Inflammatory macrophage treated with lipopolysaccharide for 4 hours (primary cell): ENCODE measurements at regions not wholly inside any gene's neighbourhood (a gene's known extent, or its start where the extent isn't known, plus 50 kb on each side); places are given as distances from the start of the nearest gene placed in this dataset.
"Not testable (repeated sequence)": the region's sequence is repeated elsewhere in the genome, so short reads cannot be mapped to it uniquely, and the experiment has no call there.

Experiments
- DNase-seq: peaks from one replicate; pipeline ENCODE4 v3.0.0-alpha.2; 2020

DNA sequence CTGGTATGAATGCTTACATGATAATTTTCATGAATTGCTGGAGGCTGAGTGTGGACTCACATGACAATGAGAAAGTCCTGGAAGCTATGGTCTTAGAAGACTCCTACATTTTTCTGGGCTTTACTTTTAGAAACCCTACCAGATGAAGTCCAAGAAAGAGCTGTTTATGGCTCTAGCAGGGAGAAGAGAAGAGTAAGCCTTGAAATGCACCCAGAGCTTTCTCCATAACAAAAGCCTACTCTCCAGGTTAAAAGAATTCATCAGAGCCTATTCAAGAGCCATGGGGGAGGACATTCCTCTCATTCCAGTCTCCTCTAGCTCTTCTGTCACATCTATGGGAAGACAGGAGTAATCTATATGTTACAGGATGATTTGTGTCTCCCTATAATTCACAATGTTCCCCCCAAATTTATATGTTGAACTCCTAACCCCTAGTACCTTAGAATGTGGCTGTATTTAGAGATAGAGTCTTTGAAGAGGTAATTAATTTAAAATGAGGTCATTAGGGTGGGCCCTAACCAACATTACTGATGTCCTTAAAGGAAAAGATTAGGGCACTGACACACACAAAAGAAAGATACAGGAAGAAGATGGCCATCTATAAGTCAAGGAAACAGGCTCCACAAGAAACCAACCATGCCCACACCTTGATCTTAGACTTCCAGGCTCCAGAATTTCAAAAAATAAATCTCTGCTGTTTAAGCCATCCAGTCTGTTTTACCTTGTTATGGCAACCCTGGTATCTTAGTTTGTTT, 193.8 kb upstream of the PTER start:
- no peak for DNase-seq

DNA sequence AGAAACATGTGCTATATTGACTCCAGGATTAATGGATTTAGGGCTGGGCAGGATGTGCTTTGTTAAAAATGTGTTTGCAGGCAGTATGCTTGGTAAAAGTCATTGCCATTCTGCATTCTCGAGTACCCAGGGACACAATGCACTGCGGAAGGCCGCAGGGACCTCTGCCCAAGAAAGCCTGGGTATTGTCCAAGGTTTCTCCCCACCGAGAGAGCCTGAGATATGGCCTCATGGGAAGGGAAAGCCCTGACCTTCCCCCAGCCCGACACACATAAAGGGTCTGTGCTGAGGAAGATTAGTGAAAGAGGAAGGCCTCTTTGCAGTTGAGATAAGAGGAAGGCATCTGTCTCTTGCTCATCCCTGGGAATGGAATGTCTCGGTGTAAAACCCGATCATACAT, 186.7 kb upstream of the PTER start:
- not testable (repeated sequence) for DNase-seq

DNA sequence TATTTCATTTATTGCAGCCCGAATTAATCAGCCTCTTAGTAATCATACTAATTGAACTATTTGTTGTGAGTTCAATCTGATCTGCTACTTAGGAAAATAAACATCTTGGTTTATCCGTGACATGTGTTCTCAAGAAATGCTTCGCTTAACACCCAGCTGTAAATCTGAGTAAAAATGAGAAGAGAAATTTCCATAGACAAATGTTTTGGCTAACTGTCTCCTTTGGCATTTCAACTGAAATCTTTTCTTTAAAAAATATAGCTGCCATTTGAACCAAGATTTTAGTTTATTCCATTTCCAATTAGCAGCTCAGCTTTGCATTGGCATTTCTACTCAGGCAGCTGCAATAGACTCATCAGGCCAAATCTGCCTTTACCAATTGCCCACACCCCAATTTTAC, 180.5 kb upstream of the PTER start:
- DNase-seq: no peak

DNA sequence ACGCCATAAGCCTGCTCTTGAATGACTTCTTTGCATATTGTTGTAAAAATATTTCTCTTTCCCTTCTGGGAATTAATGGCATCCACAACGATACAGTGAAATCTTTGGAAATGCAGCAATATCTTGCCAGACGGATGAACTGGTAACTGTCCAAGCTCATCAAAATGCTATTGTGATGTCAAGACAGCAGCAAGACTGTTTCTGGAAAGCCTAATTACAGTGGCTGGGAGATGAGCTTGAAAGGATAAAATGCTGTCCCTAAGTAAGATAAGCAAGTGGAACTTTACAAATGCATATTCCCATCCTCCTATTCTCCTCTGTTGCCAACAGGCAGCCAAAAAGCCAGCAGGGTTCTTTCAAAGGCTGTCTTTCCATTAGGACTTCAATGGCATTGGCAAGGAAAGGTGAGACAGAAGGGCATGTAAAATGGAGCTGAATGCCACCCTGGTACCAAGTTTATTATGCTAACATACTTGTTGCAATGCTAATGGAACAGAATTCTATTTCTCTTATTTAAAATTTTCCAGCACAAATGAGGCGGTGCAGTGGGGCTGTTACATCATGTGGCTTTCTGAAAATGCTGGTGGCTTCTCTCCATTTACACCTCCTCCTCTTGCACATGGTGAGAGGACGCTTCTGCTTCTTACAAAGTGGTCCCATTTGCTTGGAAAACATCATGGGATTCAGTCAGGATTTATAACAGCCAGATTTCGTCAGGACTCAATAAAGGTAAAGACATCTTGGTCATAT, 178.3 kb upstream of the PTER start:
- DNase-seq: no peak

DNA sequence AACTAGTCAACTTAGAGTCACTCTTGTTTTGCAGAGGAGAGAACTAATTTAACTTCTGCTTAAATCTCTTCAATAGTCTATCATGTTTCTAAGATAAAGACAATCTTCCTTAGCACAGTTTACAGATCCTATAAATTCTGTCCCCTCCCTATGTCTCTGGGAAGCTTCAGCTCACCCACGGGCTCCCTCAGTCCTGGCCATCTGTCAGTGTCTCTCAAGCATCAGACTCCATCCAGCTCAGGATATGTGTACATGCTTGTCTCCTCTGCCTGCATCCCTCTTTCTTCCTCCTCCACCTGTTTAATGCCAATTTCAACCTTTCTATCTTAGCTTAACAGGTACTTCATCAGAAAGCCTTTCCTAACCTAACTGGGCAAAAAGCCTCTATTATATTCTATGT, 177.1 kb upstream of the PTER start:
- no peak for DNase-seq

DNA sequence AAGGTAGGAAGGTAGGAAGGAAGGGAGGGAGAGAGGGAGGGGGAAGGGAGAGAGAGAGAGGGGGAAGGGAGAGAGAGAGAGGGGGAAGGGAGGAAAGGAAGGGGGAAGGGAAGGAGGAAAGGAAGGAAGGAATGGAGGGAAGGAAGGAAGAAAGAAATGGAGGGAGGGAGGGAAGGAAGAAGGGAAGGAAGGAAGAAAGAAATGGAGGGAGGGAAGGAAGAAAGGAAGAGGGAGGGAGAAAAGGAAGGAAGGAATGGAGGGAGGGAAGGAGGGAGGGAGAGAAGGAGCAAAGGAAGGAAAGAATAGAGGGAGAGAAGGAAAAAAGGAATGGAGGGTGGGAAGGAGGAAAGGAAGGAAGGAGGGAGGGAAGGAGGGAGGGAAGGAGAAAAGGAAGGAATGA, 176.4 kb upstream of the PTER start:
- no peak for DNase-seq

DNA sequence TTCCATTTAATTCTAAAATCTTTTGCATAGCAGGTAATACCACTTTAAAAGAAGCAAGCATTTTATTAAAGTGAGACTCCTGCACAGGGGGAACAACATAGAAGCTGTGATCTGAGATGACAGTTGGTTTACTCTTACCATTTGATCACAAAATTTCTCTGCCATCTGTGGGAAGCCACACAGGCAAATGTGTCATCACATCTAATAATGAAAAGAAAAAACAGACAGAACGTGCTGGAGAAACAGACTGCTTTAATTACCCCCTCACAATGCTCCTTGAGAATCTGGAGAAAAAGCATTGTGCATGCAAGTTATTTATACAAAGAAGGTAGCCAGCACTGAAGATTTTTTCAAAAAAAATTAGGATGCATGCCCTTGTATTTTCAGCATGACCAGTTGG, 165.2 kb upstream of the PTER start:
- no peak for DNase-seq

DNA sequence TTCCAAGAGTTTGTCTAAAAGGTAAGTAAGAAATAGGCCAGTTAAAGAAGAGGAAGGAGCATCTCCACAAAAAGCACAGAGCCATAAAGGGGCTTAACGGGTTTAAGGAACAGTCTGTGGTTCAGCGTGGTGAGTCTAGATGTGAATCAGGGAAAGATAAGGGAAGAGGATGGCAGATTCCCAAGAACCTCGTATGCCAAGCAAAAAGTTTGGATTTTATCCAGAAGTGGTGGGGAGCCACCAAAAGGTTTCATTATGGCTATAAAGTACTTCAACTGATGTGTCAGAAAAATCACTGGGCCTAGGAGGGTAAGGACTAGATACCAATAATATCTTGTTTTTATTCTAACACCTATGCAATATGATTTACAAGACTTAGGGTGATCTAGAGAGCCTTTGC, 161.9 kb upstream of the PTER start:
- no peak for DNase-seq

DNA sequence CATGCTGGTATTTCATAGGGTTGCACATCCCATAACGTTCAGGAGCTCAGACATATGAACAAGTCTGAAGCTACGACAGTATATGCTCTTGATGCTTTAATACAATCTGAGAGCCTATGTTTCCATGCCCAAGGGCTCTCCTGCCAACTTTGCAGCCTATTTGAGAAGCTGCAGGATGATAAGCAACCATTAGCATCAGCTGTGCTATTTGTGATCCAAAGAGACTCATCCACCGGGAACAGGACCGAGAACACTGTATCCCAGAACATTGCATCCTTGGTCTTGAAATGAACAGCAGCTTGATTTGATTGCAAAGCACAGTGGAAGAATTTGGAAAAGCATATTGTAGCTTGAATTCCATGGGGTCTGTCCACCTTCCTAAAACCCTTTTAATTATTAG, 156.2 kb upstream of the PTER start:
- no peak for DNase-seq

DNA sequence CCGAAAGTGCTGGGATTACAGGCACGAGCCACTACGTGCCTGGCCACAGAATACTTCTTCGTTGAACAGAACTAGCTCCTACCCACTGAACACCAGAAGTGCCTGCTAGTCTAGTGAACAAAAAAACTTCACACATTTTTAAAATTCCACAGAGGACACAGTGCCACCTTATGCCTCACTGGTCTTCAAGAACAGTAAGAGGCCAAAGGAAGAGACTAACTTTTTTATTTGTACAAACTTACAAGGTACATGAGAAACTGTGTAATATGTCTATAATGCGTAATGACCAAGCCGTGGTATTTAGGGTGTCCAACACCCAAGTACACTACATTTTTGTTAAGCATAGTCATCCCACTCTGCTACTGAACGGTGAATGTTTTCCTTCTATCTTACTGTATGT, 144.4 kb upstream of the PTER start:
- no peak for DNase-seq

DNA sequence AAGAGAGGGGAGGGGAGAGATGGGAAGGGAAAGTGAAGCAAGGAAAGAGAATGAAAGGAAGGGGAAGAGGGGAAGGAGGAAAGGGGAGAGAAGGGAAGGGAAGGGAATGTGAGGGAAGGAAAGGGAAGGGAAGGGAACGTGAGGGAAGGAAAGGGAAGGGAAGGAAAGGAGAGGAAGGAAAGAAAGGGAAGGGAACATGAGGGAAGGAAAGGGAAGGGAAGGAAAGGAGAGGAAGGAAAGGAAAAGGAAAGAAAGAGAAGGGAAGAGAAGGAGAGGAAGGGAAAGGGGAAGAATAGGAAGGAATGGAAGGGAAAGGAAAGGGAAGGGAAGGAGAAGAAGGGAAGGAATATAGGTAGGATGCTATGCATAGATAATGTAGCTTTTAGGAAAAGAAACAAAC, 139.7 kb upstream of the PTER start:
- no peak for DNase-seq

DNA sequence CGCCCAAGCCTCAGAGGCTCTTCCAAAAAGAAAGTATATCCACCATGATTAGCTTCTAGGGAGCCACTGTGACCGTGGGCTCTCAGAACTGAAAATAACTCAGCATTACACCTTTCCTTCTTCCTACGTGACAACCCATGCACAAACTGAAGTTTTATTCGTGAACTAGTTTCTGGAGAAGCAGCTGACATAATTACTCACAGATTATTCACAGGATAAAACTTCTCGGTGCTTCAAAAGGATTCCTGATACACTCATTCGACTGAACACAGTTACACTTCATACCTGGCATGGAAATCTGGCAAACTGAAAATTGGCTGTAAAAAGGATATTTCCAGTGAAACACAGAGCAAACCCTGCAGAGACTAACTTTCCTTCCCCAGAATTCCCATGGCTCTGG, 139.2 kb upstream of the PTER start:
- no peak for DNase-seq

DNA sequence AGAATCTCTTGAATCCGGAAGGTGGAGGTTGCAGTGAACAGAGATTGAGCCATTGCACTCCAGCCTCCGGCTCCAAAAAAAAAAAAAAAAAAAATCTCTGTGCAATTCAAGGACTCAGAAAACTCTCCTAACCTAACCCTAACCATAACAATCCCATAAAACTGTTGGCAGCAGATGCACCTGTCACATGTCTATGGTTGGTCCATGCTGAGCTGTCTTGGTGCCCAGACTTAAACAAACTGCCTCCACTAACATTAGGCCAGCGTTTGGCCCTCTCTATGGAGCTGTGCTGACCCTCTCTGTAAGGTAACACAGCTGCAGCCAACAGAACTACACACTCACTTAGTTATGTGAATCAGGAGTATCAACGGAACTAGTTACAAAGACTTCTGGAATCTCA, 132.5 kb upstream of the PTER start:
- DNase-seq: no peak

DNA sequence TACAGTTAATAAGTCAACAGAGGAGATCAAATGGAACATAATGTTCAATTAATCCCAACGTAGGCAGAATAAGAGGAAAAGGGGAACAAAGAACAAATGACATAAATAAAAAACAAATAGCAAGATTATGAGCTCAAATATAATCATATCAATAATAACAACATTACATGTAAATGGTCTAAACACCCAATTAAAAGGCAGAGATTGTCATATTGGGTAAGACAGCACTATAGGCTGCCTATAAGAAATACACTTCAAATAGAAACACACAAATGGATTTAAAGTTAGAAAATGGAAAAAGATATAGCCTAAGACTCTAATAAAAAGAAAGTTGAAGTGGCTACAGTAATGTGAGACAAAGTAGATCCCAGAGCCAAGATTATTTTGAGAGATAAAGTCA, 126.4 kb upstream of the PTER start:
- DNase-seq: no peak

DNA sequence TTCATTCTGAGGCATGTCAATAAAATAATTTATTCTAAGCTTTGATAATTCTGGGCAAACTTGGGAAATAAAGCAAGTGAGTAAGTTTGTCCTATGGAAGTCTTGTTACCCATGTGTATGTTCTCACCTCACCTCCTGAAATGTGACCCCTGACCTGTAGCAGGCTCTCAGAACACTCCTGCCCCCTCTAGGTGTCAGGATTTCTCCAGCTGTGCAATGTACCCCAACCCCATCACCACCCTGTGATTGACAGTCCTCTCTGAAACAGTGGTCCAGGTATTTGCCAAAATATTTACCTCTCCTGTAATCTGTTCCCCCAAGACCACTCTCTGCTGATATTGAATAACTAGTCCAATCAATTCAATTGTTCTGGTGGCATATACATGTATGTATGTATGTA, 122.6 kb upstream of the PTER start:
- no peak for DNase-seq

DNA sequence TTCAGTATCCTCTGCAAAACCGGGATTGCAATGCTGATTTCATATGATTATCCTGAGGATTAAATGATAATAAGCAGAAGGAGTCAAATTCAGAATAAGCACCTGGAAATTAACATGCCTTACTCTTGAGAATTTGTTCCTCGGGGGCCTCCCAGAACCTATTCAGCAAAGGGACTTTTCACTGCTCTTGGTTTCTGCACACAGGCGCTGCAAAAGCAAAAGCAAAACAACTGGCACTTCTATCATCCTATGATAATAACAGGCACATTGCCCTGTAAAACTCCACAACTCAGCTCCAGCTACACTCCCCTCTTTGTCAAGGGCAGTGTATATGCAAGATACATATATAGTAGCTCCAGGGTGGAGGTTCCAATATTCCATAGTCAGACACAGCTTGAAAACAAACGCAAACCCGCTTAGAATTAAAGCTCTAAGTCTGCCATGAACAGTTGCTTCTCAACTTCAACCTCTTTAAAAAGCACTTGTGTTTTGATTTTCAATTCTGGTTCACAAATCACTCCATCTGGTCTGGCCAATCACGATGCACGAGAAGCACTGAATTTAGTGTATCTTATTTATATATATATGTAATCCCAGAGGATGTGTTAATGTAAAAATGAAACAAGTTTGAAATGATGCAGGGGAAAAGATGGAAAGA, 119.9 kb upstream of the PTER start:
- no peak for DNase-seq

DNA sequence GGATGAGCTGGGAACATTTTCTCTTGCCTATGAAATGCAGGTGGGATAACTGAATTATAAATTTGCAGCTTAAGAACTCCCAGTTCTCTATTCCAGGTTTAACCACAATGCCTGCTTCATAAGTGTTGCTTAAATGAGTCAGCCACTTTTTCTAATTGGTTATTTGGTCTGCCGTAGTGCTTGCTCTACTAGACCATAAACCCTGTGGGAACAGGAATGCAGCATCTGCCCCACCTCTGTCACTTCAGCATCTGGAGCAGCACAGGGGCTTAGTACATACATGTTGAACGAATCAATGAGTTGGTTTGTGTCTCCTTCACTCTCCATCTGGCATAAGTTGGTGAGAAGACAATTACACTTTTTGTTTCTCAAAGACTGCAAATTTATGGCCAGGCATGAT, 95.2 kb upstream of the PTER start:
- DNase-seq: no peak

DNA sequence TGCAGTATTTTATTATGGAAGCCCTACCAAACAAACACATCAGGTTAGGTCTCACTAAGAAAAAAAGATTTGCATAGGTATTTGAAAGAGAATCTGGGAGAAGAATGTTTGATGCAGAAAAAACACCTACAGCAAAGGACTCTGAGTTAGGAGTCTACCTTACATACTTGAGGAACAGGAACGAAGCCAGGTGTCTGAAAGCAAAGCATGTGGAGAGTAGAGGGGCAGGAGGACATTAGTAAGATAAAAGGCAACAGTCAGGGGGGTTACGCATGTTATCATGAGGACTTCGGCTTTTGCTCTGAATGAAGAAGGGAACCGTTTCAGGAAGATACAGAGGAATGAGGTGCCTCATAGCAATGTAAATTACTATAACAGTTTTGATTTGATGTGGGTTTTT, 87.9 kb upstream of the PTER start:
- no peak for DNase-seq

DNA sequence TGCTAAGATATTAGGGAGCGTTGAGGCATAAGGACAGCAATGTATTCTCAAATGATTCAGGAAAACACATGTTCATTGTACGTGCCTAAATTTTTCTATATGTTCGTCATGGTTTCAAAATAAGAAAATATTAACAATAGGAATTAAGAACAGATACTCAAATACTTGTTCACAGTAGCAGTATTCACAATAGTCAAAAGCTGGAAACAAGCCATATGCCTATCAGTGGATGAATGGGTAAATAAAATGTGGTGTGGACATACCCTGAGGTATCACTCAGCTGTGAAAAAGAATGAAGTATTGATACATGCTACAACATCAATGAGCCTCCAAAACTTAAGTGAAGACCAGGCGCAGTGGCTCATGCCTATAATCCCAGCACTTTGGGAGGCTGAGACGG, 84.7 kb upstream of the PTER start:
- no peak for DNase-seq

DNA sequence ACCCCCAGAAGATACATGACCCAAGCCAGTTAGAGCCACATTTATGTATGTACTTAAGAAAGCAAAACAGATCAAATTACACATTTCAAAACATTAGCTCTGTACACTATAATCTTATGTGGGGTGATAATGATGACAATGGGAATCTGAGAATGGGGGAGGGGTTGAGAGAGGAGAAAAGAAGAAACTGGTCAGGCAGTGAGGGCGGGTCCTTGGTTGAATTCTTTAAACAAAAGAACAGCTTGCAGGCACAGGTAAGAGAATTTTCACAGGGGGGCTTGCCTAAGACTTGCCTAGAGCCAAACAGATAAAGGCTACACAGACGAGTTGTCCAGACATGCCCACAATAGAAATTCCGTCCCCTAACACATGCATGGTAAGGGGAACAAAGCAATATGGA, 76.8 kb upstream of the PTER start:
- no peak for DNase-seq

DNA sequence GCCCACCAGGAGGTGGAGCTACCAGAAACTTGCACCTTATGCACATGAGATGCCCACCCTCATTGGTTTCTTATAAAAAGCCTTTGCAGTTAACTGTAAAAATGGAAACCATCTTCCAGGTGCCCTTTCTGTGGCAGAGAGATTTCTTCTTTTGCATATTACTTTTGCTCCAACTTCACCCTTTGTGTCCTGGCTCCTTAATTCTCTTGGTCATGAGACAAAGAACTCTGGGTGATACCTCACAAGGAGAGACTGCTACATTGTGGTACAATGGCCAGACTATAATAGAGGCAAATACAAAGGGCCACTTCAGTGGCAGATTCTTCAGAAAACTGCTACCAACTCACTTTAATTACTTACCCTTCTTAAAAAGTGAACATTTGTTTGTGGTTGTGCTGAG, 76.4 kb upstream of the PTER start:
- no peak for DNase-seq

DNA sequence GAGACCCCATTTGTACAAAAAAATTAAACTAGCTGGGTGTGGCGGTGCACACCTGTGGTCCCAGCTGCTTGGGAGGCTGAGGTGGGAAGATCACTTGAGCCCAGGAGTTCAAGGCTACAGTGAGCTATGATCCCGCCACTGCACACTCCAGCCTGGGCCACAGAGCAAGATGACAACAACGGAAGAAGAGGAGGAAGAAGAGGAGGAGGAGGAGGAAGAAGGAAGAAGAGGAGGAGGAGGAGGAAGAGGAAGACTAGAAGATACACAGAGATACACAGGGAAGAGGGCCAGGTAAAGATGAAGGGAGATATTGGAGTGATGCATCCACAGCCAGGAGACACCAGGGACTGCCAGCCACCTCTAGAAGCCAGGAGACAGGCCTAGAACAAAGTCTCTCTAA, 75.7 kb upstream of the PTER start:
- DNase-seq: no peak

DNA sequence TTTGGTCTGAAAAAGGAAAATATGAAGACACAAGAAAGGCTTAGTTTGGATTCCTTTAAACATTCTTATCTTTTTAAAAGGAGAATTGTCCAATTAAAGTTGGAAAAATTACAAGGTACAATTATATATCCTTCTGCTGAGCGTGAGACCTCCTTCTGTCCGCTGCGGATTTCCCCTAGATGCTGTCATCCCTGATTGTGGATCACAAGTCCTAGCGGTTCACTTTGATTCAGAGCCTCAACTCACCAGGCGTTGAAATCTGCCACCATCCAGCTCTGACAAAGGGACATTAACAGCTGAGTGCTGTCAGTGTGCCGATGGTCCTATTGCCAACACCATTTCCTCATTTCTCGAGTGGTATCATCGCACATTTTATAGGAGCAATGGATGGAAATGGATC, 73.1 kb upstream of the PTER start:
- DNase-seq: no peak

DNA sequence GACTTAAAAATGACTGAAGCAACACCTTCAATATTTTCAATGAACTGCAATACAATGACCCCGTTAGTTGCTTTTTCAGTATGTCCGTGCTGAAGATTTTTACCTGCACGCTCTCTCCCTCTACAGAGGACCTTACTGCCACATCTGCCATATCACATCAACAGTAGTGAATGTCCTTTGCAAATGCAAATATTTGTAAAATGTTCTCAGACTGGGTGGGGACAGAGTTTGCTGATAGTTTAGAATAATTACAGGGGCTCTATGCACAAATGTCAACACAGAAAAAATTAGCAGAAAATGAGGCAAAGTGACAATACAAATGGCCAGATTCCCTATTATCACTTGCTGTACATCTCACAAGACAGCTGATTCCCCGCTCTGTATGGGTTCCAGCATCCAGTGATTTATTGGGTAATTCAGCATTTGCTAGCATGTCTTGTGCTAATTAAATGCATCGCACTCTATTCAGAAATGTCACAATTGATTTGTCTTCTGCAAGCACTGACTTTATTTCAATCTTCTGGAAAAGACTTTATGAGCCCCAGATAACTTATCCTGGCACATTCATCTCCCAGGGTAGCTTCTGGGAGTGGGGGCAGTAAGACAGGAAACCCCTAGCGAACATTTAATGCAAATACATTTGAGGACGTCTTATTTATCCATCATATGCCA, 69.1 kb upstream of the PTER start:
- no peak for DNase-seq
